GM21528 (cell line): ENCODE measurements at regions not wholly inside any gene's neighbourhood (a gene's known extent, or its start where the extent isn't known, plus 50 kb on each side); places are given as distances from the start of the nearest gene placed in this dataset.

ENCODE experiments used
- ATAC-seq: cut with Tn5 transposase; IDR thresholded peaks from one replicate; pipeline ENCODE4 v1.9.1; 2021; ENCODE audit warnings: mild to moderate bottlenecking, moderate library complexity; ENCODE audit not compliant: unreplicated experiment, low FRiP score

GRCh38 chrX:76228499-76228898 lies 55.6 kb downstream of the PBDC1 start:
- ATAC-seq: no peak

GRCh38 chrX:76248901-76249300 lies 76.0 kb downstream of the PBDC1 start:
- ATAC-seq: no peak

GRCh38 chrX:76253432-76253831 lies 80.6 kb downstream of the PBDC1 start:
- ATAC-seq: peak; percentile 84

- ATAC-seq: no peak
These were observed 106.1 kb downstream of the PBDC1 start for GRCh38 chrX:76279007-76279406.
